K562 (cell line): ENCODE measurements at regions not wholly inside any gene's neighbourhood (a gene's known extent, or its start where the extent isn't known, plus 50 kb on each side); places are given as distances from the start of the nearest gene placed in this dataset.

Source experiments
- ATAC-seq: fragments of 200-7000 bp; cut with Tn5 transposase; 3 replicates; pipeline ENCODE4 v1.9.1; 2020; ENCODE audit warnings: moderate library complexity
- BruUV-seq: library from RNA; stranded (reverse); fragments of 400-500 nt; replicated peaks from 2 replicates; lab custom pipeline; 2021; lab: Mats Ljungman, UMichigan
- CTCF ChIA-PET: fragments of 300-600 bp; formaldehyde crosslinking; extraction: SDS; loops from one replicate; lab custom pipeline; 2021; ENCODE audit warnings: low intra/inter-chr PET ratio; lab: Yijun Ruan, JAX
- POLR2A ChIA-PET: fragments of 300-600, 350-650 bp; sonication (Branson Sonifier 250); formaldehyde crosslinking; extraction: SDS; loops from one replicate; lab custom pipeline; 2021; ENCODE audit warnings: antibody characterized with exemption, inconsistent platforms; lab: Yijun Ruan, JAX
- DNase-seq, 4 experiments: peaks; one replicate each; pipeline versions ENCODE4 v3.0.0 to v3.0.0-alpha.2; 2011 to 2018; ENCODE audit warnings: low spot score in 3 of 4, mixed read lengths in 3 of 4; ENCODE audit errors: extremely low read depth in 1 of 4
- FAIRE-seq: peaks from 2 replicates; lab custom pipeline; 2011; peaks lifted over from hg19 to GRCh38; lab: Jason Lieb, UNC
- H2AFZ ChIP-seq: 2 replicates; pipeline ENCODE4 v1.6.0; 2011; ENCODE audit warnings: low read depth, low read length, control low read depth, inconsistent platforms
- H3K27ac ChIP-seq: fragments of 200-600 bp; 3 replicates; pipeline ENCODE4 v1.8.0; 2011; ENCODE audit warnings: low read depth, mild to moderate bottlenecking, control low read depth, inconsistent platforms, low read length, moderate library complexity, mixed read lengths; ENCODE audit errors: extremely low read depth
- H3K27me3 ChIP-seq, 2 experiments: fragments of 300-600 bp in 1 of 2; 2 replicates in 1 of 2; 3 replicates in 1 of 2; pipeline versions ENCODE4 v1.6.0 to v1.8.0; 2011; ENCODE audit warnings: inconsistent platforms in 2 of 2, low read length in 2 of 2, mild to moderate bottlenecking in 1 of 2, mixed read lengths in 1 of 2, moderate library complexity in 1 of 2; ENCODE audit not compliant: control insufficient read depth in 2 of 2, insufficient read depth in 2 of 2
- H3K36me3 ChIP-seq: fragments of 300-600 bp; 3 replicates; pipeline ENCODE4 v1.8.0; 2011; ENCODE audit warnings: mild to moderate bottlenecking, low read length, inconsistent platforms; ENCODE audit not compliant: control insufficient read depth, insufficient read depth
- H3K4me1 ChIP-seq, 2 experiments: fragments of 200-600 bp in 1 of 2; replicated peaks in 1 of 2; 2 replicates in 1 of 2; 3 replicates in 1 of 2; pipeline versions ENCODE4 v1.5.1 to v1.8.0; 2011; ENCODE audit warnings: inconsistent platforms in 2 of 2, low read length in 2 of 2, mild to moderate bottlenecking in 1 of 2, mixed read lengths in 1 of 2, moderate library complexity in 1 of 2; ENCODE audit not compliant: control insufficient read depth in 2 of 2, insufficient read depth in 2 of 2
- H3K4me2 ChIP-seq: 2 replicates; pipeline ENCODE4 v1.6.1; 2011; ENCODE audit warnings: low read length, control low read depth, inconsistent platforms, mixed read lengths; ENCODE audit not compliant: insufficient read depth
- H3K4me3 ChIP-seq: fragments of 200-600 bp; sonication (generic), shearing (Covaris generic); 2 replicates; pipeline ENCODE4 v1.5.1; 2016; ENCODE audit warnings: control low read depth, inconsistent platforms
- H3K79me2 ChIP-seq: fragments of 200-600 bp; 3 replicates; pipeline ENCODE4 v1.8.0; 2011; ENCODE audit warnings: low read length, inconsistent platforms; ENCODE audit not compliant: control insufficient read depth, insufficient read depth
- H3K9ac ChIP-seq, 2 experiments: 2 replicates each; pipeline versions ENCODE4 v1.6.0 to v1.6.1; 2011; ENCODE audit warnings: low read depth in 2 of 2, low read length in 2 of 2, control low read depth in 1 of 2, inconsistent platforms in 1 of 2, mild to moderate bottlenecking in 1 of 2, mixed read lengths in 1 of 2; ENCODE audit not compliant: insufficient read depth in 1 of 2
- H3K9me1 ChIP-seq: one replicate; pipeline ENCODE4 v1.6.0; 2011; ENCODE audit warnings: inconsistent platforms, mild to moderate bottlenecking, low read length, moderate library complexity; ENCODE audit not compliant: control insufficient read depth, insufficient read depth
- H3K9me3 ChIP-seq: replicated peaks from 2 replicates; pipeline ENCODE4 v1.5.1; 2011; ENCODE audit warnings: low read depth, low read length, inconsistent platforms; ENCODE audit not compliant: control insufficient read depth, insufficient read depth
- H4K20me1 ChIP-seq: replicated peaks from 2 replicates; pipeline ENCODE4 v1.6.1; 2011; ENCODE audit warnings: low read length, inconsistent platforms, mixed read lengths; ENCODE audit not compliant: control insufficient read depth, insufficient read depth
- ETV5 ChIP-seq: sonication (generic); formaldehyde crosslinking; IDR thresholded peaks from 2 replicates; pipeline ENCODE4 v1.4.0; 2020; ENCODE audit warnings: low read depth, mild to moderate bottlenecking, missing genetic modification reagents
- ILF3 ChIP-seq: fragments of 450-650 bp; IDR thresholded peaks from 2 replicates; pipeline ENCODE4 v1.6.1; 2018; ENCODE audit warnings: antibody characterized with exemption, mild to moderate bottlenecking, moderate library complexity, borderline replicate concordance
- KLF16 ChIP-seq: IDR thresholded peaks from 2 replicates; pipeline ENCODE4 v1.6.1; 2016; ENCODE audit warnings: antibody characterized with exemption
- NCOA2 ChIP-seq, 2 experiments: fragments of 450-650 bp; IDR thresholded peaks; 2 replicates each; pipeline ENCODE4 v1.6.1; 2018; ENCODE audit warnings: mild to moderate bottlenecking in 2 of 2, moderate library complexity in 1 of 2; ENCODE audit not compliant: partially characterized antibody in 2 of 2
- ZNF165 ChIP-seq: fragments of 250-450 bp; sonication (Bioruptor Pico); IDR thresholded peaks from 2 replicates; pipeline ENCODE4 v1.4.0; 2020; ENCODE audit warnings: borderline replicate concordance
- ZNF407 ChIP-seq: fragments of 450-650 bp; IDR thresholded peaks from 2 replicates; pipeline ENCODE4 v1.6.1; 2016; ENCODE audit warnings: low read depth
- ZNF507 ChIP-seq: conservative IDR thresholded peaks from 2 replicates; pipeline ENCODE4 v1.6.1; 2017; ENCODE audit warnings: missing genetic modification characterization, missing compliant biosample characterization
- WGBS: fragments of 100-300 bp; shearing (Covaris generic); methylation state at CpG from one replicate; pipeline ENCODE4 v1.1.6; 2016; ENCODE audit warnings: low coverage, mixed read lengths; ENCODE audit not compliant: insufficient coverage; ENCODE audit errors: missing lambda C conversion rate; 5-methylcytosine and 5-hydroxymethylcytosine counted together
- in situ Hi-C: fragments of 300-500 bp; cut with MboI; formaldehyde crosslinking; loops from 4 replicates; pipeline ENCODE4 v1.15.0; 2018; ENCODE audit warnings: inconsistent platforms, mixed read lengths
- intact Hi-C: fragments of 100-400 bp; cut with micrococcal nuclease; formaldehyde crosslinking; loops from 2 replicates; pipeline ENCODE4 v1.14.2; 2022

GRCh38 chr3:27022096-27022761, 347.0 kb downstream of the NEK10 start:
- no peaks in the 10 kb centered on the region for H3K36me3 ChIP-seq
- ChIA-PET POLR2A (interaction anchor here (0.6 kb wide), 1 partner anchor 1678 kb away, joined by 3 read pairs; no protein-coding TSS in a partner anchor), CTCF (no interaction called here)
- no peak overlapping the region for H3K9ac ChIP-seq
- no peaks in the 10 kb centered on the region for H3K9me1 ChIP-seq
- H3K27ac ChIP-seq: no peak overlapping the region
- H3K4me3 ChIP-seq: no peak overlapping the region
- BruUV-seq: no TSS peak
- in situ Hi-C loops: no loop called here
- DNase-seq (no peak), FAIRE-seq (no peak), ATAC-seq (no peak)
- no peak overlapping the region for H2AFZ ChIP-seq
- H3K9me3 ChIP-seq: no peaks in the 10 kb centered on the region; the same call in 1 of the 2 replicates
- no peaks in the 10 kb centered on the region for H4K20me1 ChIP-seq
- no peaks in the 10 kb centered on the region for H3K27me3 ChIP-seq
- WGBS: 7% methylated on average over 5 of the region's 5 CpGs
- H3K4me2 ChIP-seq: no peak overlapping the region
- no peak for TF ChIP-seq ZNF507
- no peak for TF ChIP-seq NCOA2 (IDR thresholded peaks at IDR 0.05; ENCODE audit: partially characterized antibody in 2 of 2)
- TF ChIP-seq KLF16: no peak
- intact Hi-C loops: no loop called here
- H3K79me2 ChIP-seq: no peaks in the 10 kb centered on the region
- no peaks in the 10 kb centered on the region for H3K4me1 ChIP-seq

DNA sequence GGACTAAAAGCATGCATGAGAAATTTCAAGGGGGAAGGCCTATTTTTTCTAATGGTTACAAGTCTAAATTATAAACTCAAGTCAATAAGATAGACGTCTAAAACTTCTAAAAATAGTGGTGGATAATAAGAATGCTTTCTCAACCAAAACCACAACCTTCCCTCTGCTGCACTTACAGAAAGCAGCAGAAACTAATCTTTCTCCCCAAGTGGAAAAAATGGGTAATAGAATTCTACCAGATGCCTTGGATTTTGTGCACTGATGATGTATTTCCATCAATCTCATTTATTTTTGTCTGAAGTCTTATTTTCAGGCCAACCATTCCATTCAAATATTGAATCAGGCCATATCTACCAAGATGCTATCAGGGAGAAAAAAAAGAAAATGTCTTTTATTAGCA, 344.7 kb downstream of the NEK10 start:
- Histone ChIP-seq H3K4me3 (no peak overlapping the region), H3K4me2 (no peak overlapping the region), H4K20me1 (no peaks in the 10 kb centered on the region), H3K27ac (no peak overlapping the region), H3K36me3 (no peaks in the 10 kb centered on the region), H3K27me3 (no peaks in the 10 kb centered on the region), H3K79me2 (no peaks in the 10 kb centered on the region), H2AFZ (no peak overlapping the region), H3K9me3 (no peaks in the 10 kb centered on the region; the same call in 1 of the 2 replicates), H3K9ac (no peak overlapping the region), H3K4me1 (no peaks in the 10 kb centered on the region), H3K9me1 (no peaks in the 10 kb centered on the region)
- in situ Hi-C loops (no loop called here), intact Hi-C loops (no loop called here)
- DNase-seq: no peak
- 0% methylated on average over 1 of the region's 1 CpG for WGBS
- FAIRE-seq: no peak
- ATAC-seq: no peak
- no TSS peak for BruUV-seq
- ChIA-PET POLR2A (interaction anchor here (0.6 kb wide), 1 partner anchor 1022 kb away, joined by 3 read pairs; no protein-coding TSS in a partner anchor), CTCF (no interaction called here)
- TF ChIP-seq ZNF407 (no peak), ZNF165 (CRISPR knock-in tag) (no peak), ETV5 (CRISPR knock-in tag) (no peak), ILF3 (no peak)
